IPS-20b (cell line): ENCODE measurements at regions not wholly inside any gene's neighbourhood (a gene's known extent, or its start where the extent isn't known, plus 50 kb on each side); places are given as distances from the start of the nearest gene placed in this dataset.

Source experiments
- H3K27ac ChIP-seq: one replicate; pipeline ENCODE4 v1.5.1; 2013; ENCODE audit warnings: low read length
- H3K27me3 ChIP-seq: 2 replicates; pipeline ENCODE4 v1.6.1; 2013; ENCODE audit warnings: mild to moderate bottlenecking, low read length, inconsistent platforms; ENCODE audit not compliant: insufficient read depth
- H3K36me3 ChIP-seq: 2 replicates; pipeline ENCODE4 v1.6.1; 2013; ENCODE audit warnings: low read depth, mild to moderate bottlenecking, inconsistent platforms, low read length, moderate library complexity; ENCODE audit not compliant: insufficient read depth
- H3K4me1 ChIP-seq: 2 replicates; pipeline ENCODE4 v1.6.1; 2013; ENCODE audit warnings: mild to moderate bottlenecking, control low read depth, inconsistent platforms, low read length, moderate library complexity; ENCODE audit not compliant: insufficient read depth
- H3K4me3 ChIP-seq: 2 replicates; pipeline ENCODE4 v1.5.1; 2013; ENCODE audit warnings: mild to moderate bottlenecking, low read length, inconsistent platforms
- H3K9ac ChIP-seq: 2 replicates; pipeline ENCODE4 v1.6.1; 2013; ENCODE audit warnings: low read depth, mild to moderate bottlenecking, inconsistent platforms, low read length, moderate library complexity
- H3K9me3 ChIP-seq: 2 replicates; pipeline ENCODE4 v1.6.1; 2013; ENCODE audit warnings: mild to moderate bottlenecking, low read depth, low read length, inconsistent platforms; ENCODE audit not compliant: insufficient read depth

- peaks cover 5% of the 10 kb centered on the region for H3K4me1 ChIP-seq
Observed at GRCh38 chr4:33218238-33218637, 2498.1 kb downstream of the PCDH7 start.

DNA sequence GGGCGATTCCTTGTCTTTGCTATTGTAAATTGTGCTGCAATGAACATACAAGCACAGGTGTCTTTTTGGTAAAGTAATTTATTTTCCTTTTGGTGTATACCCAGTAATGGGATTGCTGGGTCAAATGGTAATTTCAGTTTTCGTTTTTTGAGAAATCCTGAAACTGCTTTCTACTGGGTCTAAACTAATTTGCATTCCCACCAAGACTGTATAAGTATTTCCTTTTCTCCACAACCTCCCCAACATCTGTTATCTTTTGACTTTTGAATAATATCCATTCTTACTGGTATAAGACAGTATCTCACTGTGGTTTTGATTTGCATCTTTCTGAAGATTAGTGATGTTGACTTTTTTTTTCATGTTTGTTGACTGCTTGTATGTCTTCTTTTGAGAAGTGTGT, 2506.0 kb downstream of the PCDH7 start:
- Histone ChIP-seq H3K9me3 (peaks cover 6% of the 10 kb centered on the region; the same call in 1 of the 2 replicates), H3K9ac (no peak overlapping the region), H3K36me3 (no peaks in the 10 kb centered on the region), H3K4me3 (no peak overlapping the region), H3K27ac (no peak overlapping the region), H3K4me1 (no peaks in the 10 kb centered on the region), H3K27me3 (no peaks in the 10 kb centered on the region)

More at GRCh38 chr4:33218238-33218637, 2498.1 kb downstream of the PCDH7 start:
- Histone ChIP-seq H3K27ac (no peak overlapping the region), H3K36me3 (no peaks in the 10 kb centered on the region), H3K4me3 (no peak overlapping the region), H3K9me3 (no peaks in the 10 kb centered on the region), H3K27me3 (no peaks in the 10 kb centered on the region), H3K9ac (no peak overlapping the region)

GRCh38 chr4:33226783-33227182, 2506.6 kb downstream of the PCDH7 start:
- no peaks in the 10 kb centered on the region for H3K36me3 ChIP-seq
- no peak overlapping the region for H3K27ac ChIP-seq
- no peak overlapping the region for H3K4me3 ChIP-seq
- peaks cover 6% of the 10 kb centered on the region; the same call in 1 of the 2 replicates for H3K9me3 ChIP-seq
- no peak overlapping the region for H3K9ac ChIP-seq
- H3K27me3 ChIP-seq = no peaks in the 10 kb centered on the region
- H3K4me1 ChIP-seq = no peaks in the 10 kb centered on the region

DNA sequence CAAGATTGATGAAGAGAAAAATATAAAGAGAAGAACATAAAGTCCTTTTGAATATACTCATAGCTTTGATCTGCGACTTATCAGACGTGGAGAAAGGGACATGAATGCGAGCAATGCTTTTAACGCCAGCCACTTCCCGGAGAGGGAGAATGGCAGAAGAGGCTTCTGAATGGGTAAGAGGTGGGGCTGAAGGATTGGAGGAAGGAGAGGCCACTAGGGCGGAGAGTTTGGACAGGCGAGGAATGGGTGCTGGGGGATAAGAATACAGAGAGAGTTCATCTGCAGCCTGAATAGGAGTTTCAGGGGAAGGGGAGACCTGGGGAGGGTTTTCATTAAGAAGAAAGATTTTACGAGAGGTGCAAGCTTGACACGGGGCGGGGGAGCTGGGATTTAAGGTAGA, 2534.9 kb downstream of the PCDH7 start:
- Histone ChIP-seq H3K27ac (no peak overlapping the region), H3K4me1 (no peaks in the 10 kb centered on the region), H3K4me3 (no peak overlapping the region), H3K9me3 (no peaks in the 10 kb centered on the region), H3K36me3 (no peaks in the 10 kb centered on the region), H3K9ac (no peak overlapping the region), H3K27me3 (no peaks in the 10 kb centered on the region)

- H3K4me1 ChIP-seq = no peaks in the 10 kb centered on the region
- no peaks in the 10 kb centered on the region for H3K9me3 ChIP-seq
- H3K27ac ChIP-seq = no peak overlapping the region
- H3K9ac ChIP-seq = no peak overlapping the region
- H3K36me3 ChIP-seq = no peaks in the 10 kb centered on the region
- H3K4me3 ChIP-seq = no peak overlapping the region
- no peaks in the 10 kb centered on the region for H3K27me3 ChIP-seq
Observed at GRCh38 chr4:33255507-33255906, 2535.3 kb downstream of the PCDH7 start.

- H3K9me3 ChIP-seq = no peaks in the 10 kb centered on the region
- H3K4me3 ChIP-seq = no peak overlapping the region
- no peak overlapping the region for H3K9ac ChIP-seq
- H3K36me3 ChIP-seq = no peaks in the 10 kb centered on the region
- H3K27me3 ChIP-seq = no peaks in the 10 kb centered on the region
- no peaks in the 10 kb centered on the region for H3K4me1 ChIP-seq
- no peak overlapping the region for H3K27ac ChIP-seq
Observed at GRCh38 chr4:33262824-33263223, 2542.7 kb downstream of the PCDH7 start.

- Histone ChIP-seq H3K9me3 (no peaks in the 10 kb centered on the region), H3K27me3 (no peaks in the 10 kb centered on the region), H3K27ac (no peak overlapping the region), H3K36me3 (no peaks in the 10 kb centered on the region), H3K4me3 (no peak overlapping the region), H3K9ac (no peak overlapping the region), H3K4me1 (no peaks in the 10 kb centered on the region)
Observed at GRCh38 chr4:33268776-33269175, 2548.6 kb downstream of the PCDH7 start.

GRCh38 chr4:33270403-33270802, 2550.2 kb downstream of the PCDH7 start:
- no peak overlapping the region for H3K4me3 ChIP-seq
- no peak overlapping the region for H3K9ac ChIP-seq
- no peaks in the 10 kb centered on the region for H3K36me3 ChIP-seq
- no peak overlapping the region for H3K27ac ChIP-seq
- H3K4me1 ChIP-seq = no peaks in the 10 kb centered on the region
- no peaks in the 10 kb centered on the region for H3K9me3 ChIP-seq
- no peaks in the 10 kb centered on the region for H3K27me3 ChIP-seq

DNA sequence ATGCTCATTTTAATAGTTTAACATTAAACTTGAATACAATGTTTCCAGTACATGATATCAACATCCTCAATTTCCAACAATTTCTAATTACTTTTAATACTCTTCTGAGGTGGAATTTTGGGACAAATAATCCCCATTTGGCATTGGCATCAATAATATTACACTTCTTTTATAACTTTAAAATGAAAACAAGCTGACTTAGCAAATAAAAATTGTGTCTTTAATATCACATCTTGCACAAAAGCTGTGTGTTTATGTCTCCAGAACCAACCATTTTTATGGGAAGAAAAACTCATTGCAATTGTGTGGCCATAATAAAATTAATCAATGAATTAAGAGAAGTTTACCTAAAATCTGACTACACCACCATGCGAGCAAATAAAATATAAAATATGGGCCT, 2552.6 kb downstream of the PCDH7 start:
- Histone ChIP-seq H3K4me3 (no peak overlapping the region), H3K27me3 (no peaks in the 10 kb centered on the region), H3K36me3 (no peaks in the 10 kb centered on the region), H3K27ac (no peak overlapping the region), H3K9me3 (no peaks in the 10 kb centered on the region), H3K9ac (no peak overlapping the region), H3K4me1 (no peaks in the 10 kb centered on the region)

DNA sequence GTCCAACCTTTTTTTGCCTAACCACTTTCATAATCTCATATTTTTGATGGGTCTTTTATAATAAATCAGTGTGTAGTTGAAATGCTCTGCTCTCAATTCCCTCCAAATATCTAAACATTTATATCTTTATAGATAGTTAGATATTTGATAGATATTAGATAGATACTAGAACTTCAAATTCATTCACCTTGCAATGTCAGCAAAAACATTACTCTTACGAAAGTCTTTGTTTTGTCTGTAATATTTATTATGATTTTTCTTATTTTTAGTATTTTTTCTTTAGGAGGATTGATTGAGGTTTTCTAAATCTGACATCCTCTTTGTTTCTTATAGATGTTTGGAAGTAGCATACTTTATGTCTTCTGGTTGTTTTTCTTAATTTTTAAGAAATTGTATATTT, 2563.6 kb downstream of the PCDH7 start:
- Histone ChIP-seq H3K27ac (no peak overlapping the region), H3K4me1 (no peaks in the 10 kb centered on the region), H3K4me3 (no peak overlapping the region), H3K36me3 (no peaks in the 10 kb centered on the region), H3K9ac (no peak overlapping the region), H3K27me3 (no peaks in the 10 kb centered on the region), H3K9me3 (no peaks in the 10 kb centered on the region; the same call in 1 of the 2 replicates)

DNA sequence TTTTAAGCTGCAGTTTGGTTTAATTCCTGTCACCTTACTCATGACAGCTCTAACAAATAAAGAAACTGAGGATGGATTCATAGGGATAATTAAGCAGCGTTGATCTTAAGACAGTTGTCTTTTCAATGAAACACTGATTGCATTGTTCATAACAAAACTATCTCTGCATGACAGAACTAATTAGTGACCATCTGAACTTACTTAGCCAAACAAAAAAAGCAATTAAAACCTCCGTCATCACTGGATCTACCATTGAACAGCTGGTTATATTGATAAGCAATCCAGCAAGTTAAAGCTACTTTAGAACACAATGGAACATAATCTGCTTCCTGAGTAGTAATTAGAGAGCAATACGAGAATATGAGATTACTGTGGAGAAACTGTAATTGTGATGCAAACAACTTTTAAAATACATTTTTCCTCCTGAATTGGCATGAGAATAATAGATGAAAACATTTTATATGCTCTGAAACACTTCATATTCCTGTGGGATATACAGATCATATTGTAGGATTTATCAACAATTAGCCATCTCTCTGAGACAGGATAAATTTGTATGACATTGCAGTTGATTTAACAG, 2576.8 kb downstream of the PCDH7 start:
- Histone ChIP-seq H3K27me3 (no peaks in the 10 kb centered on the region), H3K27ac (no peak overlapping the region), H3K9me3 (no peaks in the 10 kb centered on the region), H3K36me3 (no peaks in the 10 kb centered on the region), H3K4me1 (peaks cover 5% of the 10 kb centered on the region; the same call in 1 of the 2 replicates), H3K9ac (no peak overlapping the region), H3K4me3 (no peak overlapping the region)

DNA sequence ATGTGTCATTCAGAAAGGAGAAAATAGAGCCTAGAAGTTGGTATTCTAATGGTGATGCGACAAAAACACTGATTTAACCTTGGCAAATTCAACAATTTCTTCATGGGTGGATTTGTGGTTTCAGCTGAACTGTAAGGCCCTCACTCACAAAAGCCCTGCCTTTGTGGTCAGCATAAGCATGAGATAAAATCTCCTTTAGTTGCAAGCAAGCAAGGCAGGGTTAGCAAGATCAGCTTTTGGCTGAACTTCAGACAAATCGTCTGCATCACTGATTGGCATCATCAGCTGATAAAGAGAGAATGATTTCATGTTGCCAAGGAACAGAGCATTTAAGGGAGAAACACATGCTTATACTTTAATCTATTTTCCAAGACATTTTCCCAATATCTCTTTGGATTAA, 2582.2 kb downstream of the PCDH7 start:
- H3K27ac ChIP-seq = no peak overlapping the region

More for the DNA sequence above, 2582.2 kb downstream of the PCDH7 start:
- Histone ChIP-seq H3K27me3 (no peaks in the 10 kb centered on the region), H3K36me3 (no peaks in the 10 kb centered on the region), H3K9ac (no peak overlapping the region), H3K4me1 (no peaks in the 10 kb centered on the region), H3K4me3 (no peak overlapping the region), H3K9me3 (no peaks in the 10 kb centered on the region)
